Sigmoid colon (tissue), 4 donors: ENCODE measurements at regions not wholly inside any gene's neighbourhood (a gene's known extent, or its start where the extent isn't known, plus 50 kb on each side); places are given as distances from the start of the nearest gene placed in this dataset.

Experiments
- CTCF ChIP-seq, 4 experiments: fragments of 450-650 bp in 3 of 4; fragments of 200-600 bp in 1 of 4; IDR thresholded peaks; one replicate each; pipeline ENCODE4 v1.5.1; 2016 to 2019; ENCODE audit warnings: antibody characterized with exemption in 4 of 4, mild to moderate bottlenecking in 3 of 4, moderate library complexity in 2 of 4
- EP300 ChIP-seq, 4 donors: sonication (generic); formaldehyde crosslinking; IDR thresholded peaks; one replicate each; pipeline ENCODE4 v1.6.1; 2017; ENCODE audit warnings: antibody characterized with exemption in 4 of 4
- POLR2A ChIP-seq, 2 donors: fragments of 450-650 bp; IDR thresholded peaks; one replicate each; pipeline ENCODE4 v1.6.1; 2016; ENCODE audit warnings: antibody characterized with exemption in 2 of 2, mild to moderate bottlenecking in 2 of 2, moderate library complexity in 2 of 2
- POLR2AphosphoS5 ChIP-seq, 4 donors: sonication (generic); formaldehyde crosslinking; IDR thresholded peaks; one replicate each; pipeline ENCODE4 v1.6.1; 2017; ENCODE audit warnings: antibody characterized with exemption in 4 of 4

- TF ChIP-seq CTCF (IDR thresholded peaks at IDR 0.05) (no peak), POLR2A (IDR thresholded peaks at IDR 0.05) (no peak), POLR2AphosphoS5 (IDR thresholded peaks at IDR 0.05) (no peak), EP300 (IDR thresholded peaks at IDR 0.05) (no peak)
Observed at GRCh38 chr15:93271871-93272270, 182.9 kb upstream of the RGMA start.
